ENCODE measurements at regions not wholly inside any gene's neighbourhood (a gene's known extent, or its start where the extent isn't known, plus 50 kb on each side); places are given as distances from the start of the nearest gene placed in this dataset.
"Not testable (repeated sequence)": the region's sequence is repeated elsewhere in the genome, so short reads cannot be mapped to it uniquely, and the experiment has no call there.

DNA sequence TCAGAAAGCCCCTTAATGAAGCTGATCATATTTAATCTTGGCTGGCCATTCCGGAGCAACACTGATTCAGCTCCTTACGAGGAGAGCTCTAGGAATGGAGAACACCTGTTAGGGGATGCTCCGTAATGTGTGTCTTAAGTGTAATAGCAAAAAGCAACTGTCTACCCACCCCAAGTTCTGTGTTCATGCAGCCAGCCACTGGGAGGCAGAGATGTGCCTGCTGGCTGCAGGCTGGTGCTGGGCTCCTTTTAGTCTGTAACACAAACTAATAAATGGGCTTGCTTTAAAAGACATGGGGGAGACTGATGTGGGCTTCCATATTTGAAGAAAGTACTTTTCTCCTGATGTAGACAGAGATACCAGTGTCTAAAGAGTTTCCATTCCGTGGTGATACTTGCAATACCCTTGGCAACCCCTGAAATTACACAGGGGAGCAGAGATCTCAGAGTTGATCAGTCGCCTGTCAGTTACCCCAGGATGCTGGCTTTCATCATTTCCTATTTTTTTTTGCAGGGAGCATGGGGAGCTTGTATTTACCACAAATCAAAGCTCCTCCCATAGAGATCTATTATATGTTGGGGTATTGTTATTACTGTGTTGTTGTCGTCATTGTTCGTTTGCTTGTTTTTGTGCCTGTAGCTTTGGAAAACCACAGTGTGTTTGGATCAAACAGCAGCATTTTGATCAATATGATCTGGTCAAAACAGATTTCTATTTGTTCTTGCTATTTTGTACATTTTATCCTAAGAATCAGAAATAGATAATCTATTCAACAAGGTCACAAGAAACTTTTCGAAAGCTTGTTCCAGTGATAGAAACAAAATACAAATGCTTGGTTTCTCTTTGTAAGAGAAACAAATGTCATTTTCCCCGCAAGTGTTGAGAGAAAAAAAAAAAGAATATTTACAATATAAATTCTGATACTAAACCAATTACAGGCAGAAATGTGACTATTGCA, 65.8 kb downstream of the MTX3 start:
- Histone ChIP-seq H3K9me3 (replicated peaks in 1 of 11) (peaks cover 0 to 13% (median 7%) of the 10 kb centered on the region in 11 experiments; a peak in 12 of 22 replicates), H3K9ac (no peak overlapping the region), H3K4me2 (peak overlapping the region in 1 of 11 experiments; percentile 8; a peak in 1 of 22 replicates), H3K4me3 (no peak overlapping the region), H3K36me3 (no peaks in the 10 kb centered on the region), H4K20me1 (no peaks in the 10 kb centered on the region), H3K4me1 (peaks cover 0 to 7% (median 0%) of the 10 kb centered on the region in 10 experiments; a peak in 5 of 20 replicates), H3K27ac (no peak overlapping the region), H3K27me3 (no peaks in the 10 kb centered on the region)
- TF ChIP-seq Cebpa-rat (IDR thresholded peaks at IDR 0.05), result no peak

DNA sequence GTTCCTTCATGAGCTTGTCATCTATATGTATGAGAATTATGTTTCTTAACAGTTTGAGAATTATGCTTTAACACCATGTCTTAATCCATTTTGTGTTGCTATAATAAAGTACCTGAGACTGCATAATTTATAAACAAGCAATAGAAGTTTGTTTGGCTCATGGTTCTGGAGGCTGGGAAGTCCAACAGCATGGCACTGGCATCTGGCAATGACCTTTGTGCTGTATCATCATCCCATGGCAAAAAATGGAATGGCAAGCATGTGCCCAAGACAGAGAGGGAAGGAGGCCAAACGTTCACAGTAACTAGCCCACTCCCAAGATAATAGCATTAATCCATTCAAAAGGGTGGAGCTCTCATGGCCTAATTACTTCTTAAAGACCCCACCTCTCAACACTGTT, 67.6 kb downstream of the MTX3 start:
- Histone ChIP-seq H3K4me2 (no peak overlapping the region), H3K9ac (no peak overlapping the region), H3K4me3 (no peak overlapping the region), H3K9me3 (replicated peaks in 1 of 11) (peaks cover 11 to 25% (median 21%) of the 10 kb centered on the region in 11 experiments), H3K27me3 (no peaks in the 10 kb centered on the region), H3K4me1 (peaks cover 0 to 7% (median 0%) of the 10 kb centered on the region in 10 experiments; a peak in 5 of 20 replicates), H3K27ac (no peak overlapping the region), H4K20me1 (no peaks in the 10 kb centered on the region), H3K36me3 (no peaks in the 10 kb centered on the region)
- TF ChIP-seq Cebpa-rat (IDR thresholded peaks at IDR 0.05), result no peak

DNA sequence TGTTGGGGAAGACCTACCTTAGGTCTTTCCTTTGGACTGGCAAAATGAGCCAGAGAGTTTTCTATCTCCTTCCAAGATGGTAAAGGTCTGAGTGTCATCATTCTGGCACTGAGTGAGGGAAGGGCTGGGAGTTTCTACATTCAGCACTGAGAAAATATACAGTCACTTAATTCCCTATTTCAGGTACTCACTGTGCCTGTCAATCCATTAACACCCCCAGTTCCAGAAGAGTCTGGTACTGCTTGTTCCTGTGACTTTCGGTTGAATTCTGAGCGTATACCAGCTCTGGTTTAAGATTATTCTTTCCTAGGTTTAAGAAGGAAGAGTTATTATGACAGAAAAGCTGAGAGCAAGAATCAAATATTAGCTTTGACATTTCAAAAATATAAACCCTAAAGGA, 68.4 kb downstream of the MTX3 start:
- no peak overlapping the region for H3K4me2 ChIP-seq

DNA sequence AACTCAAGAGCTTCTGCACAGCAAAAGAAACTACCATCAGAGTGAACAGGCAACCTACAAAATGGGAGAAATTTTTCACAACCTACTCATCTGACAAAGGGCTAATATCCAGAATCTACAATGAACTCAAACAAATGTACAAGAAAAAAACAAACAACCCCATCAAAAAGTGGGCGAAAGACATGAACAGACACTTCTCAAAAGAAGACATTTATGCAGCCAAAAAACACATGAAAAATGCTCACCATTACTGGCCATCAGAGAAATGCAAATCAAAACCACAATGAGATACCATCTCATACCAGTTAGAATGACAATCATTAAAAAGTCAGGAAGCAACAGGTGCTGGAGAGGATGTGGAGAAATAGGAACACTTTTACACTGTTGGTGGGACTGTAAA, 83.6 kb downstream of the MTX3 start:
- not testable (repeated sequence) for H3K36me3 ChIP-seq, H3K9ac ChIP-seq, H3K27me3 ChIP-seq, H3K27ac ChIP-seq, H3K4me1 ChIP-seq, H3K4me3 ChIP-seq, H4K20me1 ChIP-seq, H3K4me2 ChIP-seq
- peaks cover 14 to 20% (median 15%) of the 10 kb centered on the region in 11 experiments; a peak in 19 of 22 replicates for H3K9me3 ChIP-seq (replicated peaks in 1 of 11)

More for the DNA sequence above, 68.4 kb downstream of the MTX3 start:
- Histone ChIP-seq H3K4me3 (no peak overlapping the region), H3K27me3 (no peaks in the 10 kb centered on the region), H4K20me1 (no peaks in the 10 kb centered on the region), H3K36me3 (no peaks in the 10 kb centered on the region), H3K27ac (no peak overlapping the region), H3K9ac (no peak overlapping the region), H3K9me3 (replicated peaks in 1 of 11) (peaks cover 19 to 33% (median 29%) of the 10 kb centered on the region in 11 experiments), H3K4me1 (peaks cover 0 to 7% (median 0%) of the 10 kb centered on the region in 10 experiments; a peak in 5 of 20 replicates)
- no peak for TF ChIP-seq Cebpa-rat (IDR thresholded peaks at IDR 0.05)

DNA sequence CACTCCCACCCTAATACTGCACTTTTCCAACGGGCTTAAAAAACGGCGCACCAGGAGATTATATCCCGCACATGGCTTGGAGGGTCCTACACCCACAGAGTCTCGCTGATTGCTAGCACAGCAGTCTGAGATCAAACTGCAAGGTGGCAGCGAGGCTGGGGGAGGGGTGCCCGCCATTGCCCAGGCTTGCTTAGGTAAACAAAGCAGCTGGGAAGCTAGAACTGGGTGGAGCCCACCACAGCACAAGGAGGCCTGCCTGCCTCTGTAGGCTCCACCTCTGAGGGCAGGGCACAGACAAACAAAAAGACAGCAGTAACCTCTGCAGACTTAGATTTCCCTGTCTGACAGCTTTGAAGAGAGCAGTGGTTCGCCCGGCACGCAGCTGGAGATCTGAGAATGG, 88.5 kb downstream of the MTX3 start:
- H3K4me3 ChIP-seq, H3K4me2 ChIP-seq, H3K4me1 ChIP-seq, H3K36me3 ChIP-seq, H3K9ac ChIP-seq, H3K27me3 ChIP-seq, H4K20me1 ChIP-seq, H3K27ac ChIP-seq: not testable (repeated sequence)
- peaks cover 13 to 30% (median 19%) of the 10 kb centered on the region in 11 experiments; a peak in 21 of 22 replicates for H3K9me3 ChIP-seq (replicated peaks in 1 of 11)

DNA sequence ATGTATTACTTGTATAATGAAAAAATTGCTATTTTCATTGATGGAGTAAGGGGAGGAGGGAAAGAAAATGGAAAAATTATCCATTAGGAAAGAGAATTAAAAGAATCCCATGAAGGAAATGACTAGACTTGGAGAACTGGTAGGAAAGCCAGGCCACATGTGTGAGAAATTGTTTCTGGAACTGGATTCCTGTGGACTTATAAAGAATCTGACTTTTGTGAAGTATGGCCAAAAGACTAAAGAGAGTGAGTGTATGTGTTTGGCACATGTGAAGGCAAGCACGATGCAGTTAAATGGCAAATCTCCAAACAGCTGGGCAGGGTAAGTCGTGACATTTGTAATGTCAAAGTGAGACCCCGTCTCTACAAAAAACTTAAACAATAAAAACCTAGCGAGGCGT, 89.4 kb downstream of the MTX3 start:
- Histone ChIP-seq H4K20me1 (no peaks in the 10 kb centered on the region), H3K4me1 (no peaks in the 10 kb centered on the region), H3K27ac (no peak overlapping the region), H3K9me3 (replicated peaks in 1 of 11) (peaks cover 13 to 30% (median 20%) of the 10 kb centered on the region in 11 experiments; a peak in 21 of 22 replicates), H3K4me3 (no peak overlapping the region), H3K36me3 (no peaks in the 10 kb centered on the region), H3K27me3 (no peaks in the 10 kb centered on the region), H3K9ac (no peak overlapping the region), H3K4me2 (no peak overlapping the region)
- no peak for TF ChIP-seq Cebpa-rat (IDR thresholded peaks at IDR 0.05)

DNA sequence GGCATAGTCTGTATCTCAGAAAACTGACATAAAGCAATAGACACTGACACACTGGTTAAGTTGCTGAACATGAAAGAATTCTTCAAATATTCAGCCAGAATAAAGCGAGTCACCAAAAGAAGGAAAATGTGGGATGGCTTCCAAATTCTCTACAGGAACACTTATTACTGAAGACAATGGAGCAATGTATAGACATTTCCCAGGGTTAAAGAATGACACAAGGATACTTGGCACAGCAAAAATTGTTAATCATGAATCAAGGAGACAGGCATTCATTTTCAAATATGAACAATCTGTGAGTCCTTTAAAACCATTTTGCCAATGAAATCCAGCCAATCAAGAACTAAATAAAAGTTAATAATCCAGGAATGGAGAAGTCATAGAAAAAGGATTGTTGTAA, 92.5 kb downstream of the MTX3 start:
- H4K20me1 ChIP-seq, result no peaks in the 10 kb centered on the region
- H3K9ac ChIP-seq, result no peak overlapping the region
- H3K36me3 ChIP-seq, result no peaks in the 10 kb centered on the region
- TF ChIP-seq Cebpa-rat (IDR thresholded peaks at IDR 0.05), result no peak
- no peak overlapping the region for H3K27ac ChIP-seq
- no peaks in the 10 kb centered on the region for H3K27me3 ChIP-seq
- H3K4me3 ChIP-seq, result no peak overlapping the region
- H3K4me1 ChIP-seq, result no peaks in the 10 kb centered on the region
- peaks cover 21 to 55% (median 46%) of the 10 kb centered on the region in 11 experiments; a peak in 21 of 22 replicates for H3K9me3 ChIP-seq (replicated peaks in 1 of 11)
- H3K4me2 ChIP-seq, result no peak overlapping the region

DNA sequence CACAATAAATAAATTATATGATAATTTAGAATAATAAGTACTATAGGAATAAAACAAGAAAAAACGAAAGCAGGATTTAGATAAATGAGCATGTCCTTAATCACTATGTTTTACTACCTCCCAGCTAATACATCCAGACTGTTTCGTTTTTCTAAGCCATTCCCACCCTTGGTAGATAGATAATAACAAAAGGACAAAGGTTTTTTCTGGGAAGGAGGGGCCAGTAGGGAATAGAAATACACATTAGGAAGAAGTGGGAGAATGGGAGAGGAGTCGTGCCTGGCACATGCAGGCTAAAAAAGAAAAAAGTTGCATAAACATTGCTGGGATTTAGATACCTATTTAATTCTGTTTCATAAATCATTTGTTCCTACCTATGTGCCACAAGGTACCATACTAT, 97.1 kb downstream of the MTX3 start:
- no peak for TF ChIP-seq Cebpa-rat (IDR thresholded peaks at IDR 0.05)
- Histone ChIP-seq H3K9ac (no peak overlapping the region), H4K20me1 (no peaks in the 10 kb centered on the region), H3K27me3 (no peaks in the 10 kb centered on the region), H3K9me3 (replicated peaks in 1 of 11) (peaks cover 31 to 76% (median 67%) of the 10 kb centered on the region in 11 experiments), H3K36me3 (peaks cover 0 to 11% (median 0%) of the 10 kb centered on the region in 11 experiments; a peak in 3 of 22 replicates), H3K4me1 (peaks cover 0 to 29% (median 22%) of the 10 kb centered on the region in 10 experiments; a peak in 13 of 20 replicates), H3K4me2 (no peak overlapping the region), H3K27ac (no peak overlapping the region), H3K4me3 (no peak overlapping the region)

DNA sequence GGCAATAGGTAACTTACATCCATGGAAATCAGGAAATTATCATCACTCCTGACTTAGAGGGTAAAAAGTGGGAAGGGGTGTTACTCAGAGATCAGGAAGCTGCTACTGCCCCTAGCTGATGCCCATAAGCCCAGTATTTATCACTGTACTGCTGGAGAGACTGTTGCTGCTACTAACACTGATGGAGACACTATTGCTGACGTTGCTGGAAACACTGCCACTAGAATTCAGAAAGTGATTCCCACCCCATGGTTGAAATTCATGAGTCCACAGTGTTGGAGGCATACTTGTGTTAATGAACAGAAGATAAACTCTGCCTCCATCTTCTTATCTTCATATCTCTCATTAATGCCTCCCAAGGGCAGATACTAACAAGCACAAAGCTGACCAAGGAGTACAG, 97.6 kb downstream of the MTX3 start:
- Histone ChIP-seq H3K27me3 (no peaks in the 10 kb centered on the region), H4K20me1 (no peaks in the 10 kb centered on the region), H3K4me1 (peaks cover 0 to 34% (median 26%) of the 10 kb centered on the region in 10 experiments; a peak in 13 of 20 replicates), H3K36me3 (peaks cover 0 to 15% (median 0%) of the 10 kb centered on the region in 11 experiments; a peak in 3 of 22 replicates), H3K27ac (no peak overlapping the region), H3K9ac (no peak overlapping the region), H3K4me2 (no peak overlapping the region), H3K9me3 (replicated peaks in 1 of 11) (peaks cover 36 to 81% (median 72%) of the 10 kb centered on the region in 11 experiments), H3K4me3 (no peak overlapping the region)
- TF ChIP-seq Cebpa-rat (IDR thresholded peaks at IDR 0.05), result no peak

All from BLaER1 treated with 17β-estradiol and CSF1 and Interleukin-3, amounts not matched to agents 10 nM and 100 nM (cell line).